Erythroblast (primary cell): ENCODE measurements at regions not wholly inside any gene's neighbourhood (a gene's known extent, or its start where the extent isn't known, plus 50 kb on each side); places are given as distances from the start of the nearest gene placed in this dataset.

ENCODE experiments used
- GATA1 ChIP-seq: IDR thresholded peaks from 2 replicates; pipeline ENCODE4 v1.6.1; 2011; ENCODE audit warnings: low read depth, mild to moderate bottlenecking, control low read depth, low read length, moderate library complexity
- POLR2A ChIP-seq: IDR thresholded peaks from 2 replicates; pipeline ENCODE4 v1.6.1; 2011; ENCODE audit warnings: mild to moderate bottlenecking, low read length

DNA sequence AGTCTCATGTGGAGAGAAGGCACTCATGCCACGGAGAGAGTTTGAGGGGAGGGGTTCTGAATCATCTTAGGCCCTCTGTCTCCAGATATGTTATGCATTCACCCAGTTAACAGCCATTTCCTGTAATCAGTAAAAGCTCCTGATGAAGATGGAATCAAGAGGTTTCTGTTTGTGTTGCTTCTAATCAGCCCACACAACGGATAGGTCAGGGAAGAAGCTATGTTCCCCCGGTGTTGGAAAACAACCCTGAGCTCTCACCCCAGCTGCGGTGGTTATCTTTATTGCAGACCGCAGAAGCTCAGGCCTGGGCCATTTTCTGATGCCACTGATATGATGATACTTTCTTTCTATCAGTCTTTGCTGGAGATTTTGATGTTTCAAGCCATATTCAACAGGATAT is 338.5 kb upstream of the ONECUT1 start:
- TF ChIP-seq POLR2A = no peak
- no peak for TF ChIP-seq GATA1
